Loucy (cell line): ENCODE measurements at regions not wholly inside any gene's neighbourhood (a gene's known extent, or its start where the extent isn't known, plus 50 kb on each side); places are given as distances from the start of the nearest gene placed in this dataset.

Experiments
- H2AFZ ChIP-seq: fragments of 200-600 bp; sonication (generic); 2 replicates; pipeline ENCODE4 v1.6.0; 2016; ENCODE audit warnings: antibody characterized with exemption, mild to moderate bottlenecking, low read length, moderate library complexity
- H3F3A ChIP-seq: fragments of 200-600 bp; 2 replicates; pipeline ENCODE4 v1.6.0; 2016; ENCODE audit warnings: antibody characterized with exemption, low read depth, mild to moderate bottlenecking
- H3K27me3 ChIP-seq: fragments of 200-600 bp; sonication (generic); 2 replicates; pipeline ENCODE4 v1.6.1; 2014; ENCODE audit warnings: low read length, mild to moderate bottlenecking; ENCODE audit not compliant: insufficient read depth, poor library complexity, severe bottlenecking
- H3K36me3 ChIP-seq: fragments of 200-600 bp; sonication (generic); 2 replicates; pipeline ENCODE4 v1.6.1; 2016; ENCODE audit warnings: low read length; ENCODE audit not compliant: insufficient read depth
- H3K4me1 ChIP-seq: fragments of 200-600 bp; sonication (generic); 2 replicates; pipeline ENCODE4 v1.5.1; 2014; ENCODE audit warnings: low read length, mild to moderate bottlenecking; ENCODE audit not compliant: insufficient read depth, poor library complexity, severe bottlenecking
- H3K4me2 ChIP-seq: fragments of 200-600 bp; sonication (generic); 2 replicates; pipeline ENCODE4 v1.6.0; 2014; ENCODE audit warnings: antibody characterized with exemption, low read length, low read depth, mild to moderate bottlenecking; ENCODE audit not compliant: poor library complexity, severe bottlenecking
- H3K4me3 ChIP-seq: fragments of 200-600 bp; sonication (generic); 2 replicates; pipeline ENCODE4 v1.5.1; 2014; ENCODE audit warnings: low read length, mild to moderate bottlenecking, mixed read lengths; ENCODE audit not compliant: poor library complexity, severe bottlenecking
- H3K79me2 ChIP-seq: fragments of 200-600 bp; sonication (generic); 2 replicates; pipeline ENCODE4 v1.6.1; 2014; ENCODE audit warnings: low read length; ENCODE audit not compliant: insufficient read depth
- H3K9ac ChIP-seq: fragments of 200-600 bp; sonication (generic); 2 replicates; pipeline ENCODE4 v1.6.0; 2014; ENCODE audit warnings: mild to moderate bottlenecking, low read depth, low read length, moderate library complexity; ENCODE audit not compliant: poor library complexity, severe bottlenecking
- H3K9me2 ChIP-seq: fragments of 200-600 bp; sonication (generic); replicated peaks from 2 replicates; pipeline ENCODE4 v1.6.1; 2016; ENCODE audit warnings: low read depth, low read length, mixed read lengths
- H3K9me3 ChIP-seq: fragments of 200-600 bp; sonication (generic); 2 replicates; pipeline ENCODE4 v1.6.1; 2014; ENCODE audit warnings: mild to moderate bottlenecking, antibody characterized with exemption, low read length, low read depth; ENCODE audit not compliant: insufficient read depth
- H4K20me1 ChIP-seq: fragments of 200-600 bp; sonication (generic); 2 replicates; pipeline ENCODE4 v1.6.0; 2014; ENCODE audit warnings: antibody characterized with exemption, low read length, mild to moderate bottlenecking; ENCODE audit not compliant: insufficient read depth, poor library complexity, severe bottlenecking
- EZH2phosphoT487 ChIP-seq: fragments of 200-600 bp; IDR thresholded peaks from 2 replicates; pipeline ENCODE4 v1.6.1; 2018; ENCODE audit warnings: antibody characterized with exemption, mild to moderate bottlenecking, moderate library complexity, borderline replicate concordance
- TF ChIP-seq, protein P1 (sequence below): fragments of 200-600 bp; sonication (generic); conservative IDR thresholded peaks from 2 replicates; pipeline ENCODE4 v1.5.1; 2014; ENCODE audit warnings: mild to moderate bottlenecking, antibody characterized with exemption, low read length

GRCh38 chr6:135586388-135586787 is 88.8 kb upstream of the AHI1 start:
- Histone ChIP-seq H4K20me1 (no peaks in the 10 kb centered on the region), H3K4me3 (no peak overlapping the region), H3F3A (no peaks in the 10 kb centered on the region), H3K9me2 (no peaks in the 10 kb centered on the region), H3K27me3 (no peaks in the 10 kb centered on the region), H3K79me2 (no peaks in the 10 kb centered on the region), H3K9ac (no peak overlapping the region), H3K36me3 (no peaks in the 10 kb centered on the region), H3K4me1 (no peaks in the 10 kb centered on the region), H3K9me3 (no peaks in the 10 kb centered on the region), H2AFZ (no peak overlapping the region), H3K4me2 (no peak overlapping the region)
- TF ChIP-seq, protein P1, sequence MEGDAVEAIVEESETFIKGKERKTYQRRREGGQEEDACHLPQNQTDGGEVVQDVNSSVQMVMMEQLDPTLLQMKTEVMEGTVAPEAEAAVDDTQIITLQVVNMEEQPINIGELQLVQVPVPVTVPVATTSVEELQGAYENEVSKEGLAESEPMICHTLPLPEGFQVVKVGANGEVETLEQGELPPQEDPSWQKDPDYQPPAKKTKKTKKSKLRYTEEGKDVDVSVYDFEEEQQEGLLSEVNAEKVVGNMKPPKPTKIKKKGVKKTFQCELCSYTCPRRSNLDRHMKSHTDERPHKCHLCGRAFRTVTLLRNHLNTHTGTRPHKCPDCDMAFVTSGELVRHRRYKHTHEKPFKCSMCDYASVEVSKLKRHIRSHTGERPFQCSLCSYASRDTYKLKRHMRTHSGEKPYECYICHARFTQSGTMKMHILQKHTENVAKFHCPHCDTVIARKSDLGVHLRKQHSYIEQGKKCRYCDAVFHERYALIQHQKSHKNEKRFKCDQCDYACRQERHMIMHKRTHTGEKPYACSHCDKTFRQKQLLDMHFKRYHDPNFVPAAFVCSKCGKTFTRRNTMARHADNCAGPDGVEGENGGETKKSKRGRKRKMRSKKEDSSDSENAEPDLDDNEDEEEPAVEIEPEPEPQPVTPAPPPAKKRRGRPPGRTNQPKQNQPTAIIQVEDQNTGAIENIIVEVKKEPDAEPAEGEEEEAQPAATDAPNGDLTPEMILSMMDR, result no peak
- TF ChIP-seq EZH2phosphoT487, result no peak

GRCh38 chr6:135586844-135587243 is 89.3 kb upstream of the AHI1 start:
- Histone ChIP-seq H3F3A (no peaks in the 10 kb centered on the region), H2AFZ (no peak overlapping the region), H4K20me1 (no peaks in the 10 kb centered on the region), H3K27me3 (no peaks in the 10 kb centered on the region), H3K36me3 (no peaks in the 10 kb centered on the region), H3K9me2 (no peaks in the 10 kb centered on the region), H3K9ac (no peak overlapping the region), H3K4me1 (no peaks in the 10 kb centered on the region), H3K9me3 (no peaks in the 10 kb centered on the region), H3K4me3 (no peak overlapping the region), H3K79me2 (no peaks in the 10 kb centered on the region), H3K4me2 (no peak overlapping the region)
- TF ChIP-seq, protein P1, result no peak
- no peak for TF ChIP-seq EZH2phosphoT487

- Histone ChIP-seq H4K20me1 (no peaks in the 10 kb centered on the region), H3K4me2 (no peak overlapping the region), H3K4me3 (no peak overlapping the region), H3K79me2 (no peaks in the 10 kb centered on the region), H3K27me3 (no peaks in the 10 kb centered on the region), H3K9me2 (no peaks in the 10 kb centered on the region), H3K4me1 (no peaks in the 10 kb centered on the region), H3F3A (no peaks in the 10 kb centered on the region), H3K9ac (no peak overlapping the region), H2AFZ (no peak overlapping the region), H3K36me3 (no peaks in the 10 kb centered on the region), H3K9me3 (no peaks in the 10 kb centered on the region)
- TF ChIP-seq, protein P1, result no peak
- TF ChIP-seq EZH2phosphoT487, result no peak
These were observed 94.7 kb upstream of the AHI1 start for GRCh38 chr6:135592276-135592675.
